PC-9 (cell line): ENCODE measurements at regions not wholly inside any gene's neighbourhood (a gene's known extent, or its start where the extent isn't known, plus 50 kb on each side); places are given as distances from the start of the nearest gene placed in this dataset.

Experiments
- CTCF ChIP-seq: fragments of 200-600 bp; sonication (generic); conservative IDR thresholded peaks from 2 replicates; pipeline ENCODE4 v1.6.1; 2017; ENCODE audit warnings: mixed run types, antibody characterized with exemption, mild to moderate bottlenecking, moderate library complexity
- EZH2 ChIP-seq: fragments of 200-600 bp; sonication (generic); IDR thresholded peaks from 2 replicates; pipeline ENCODE4 v1.8.0; 2017; ENCODE audit warnings: antibody characterized with exemption, low read depth

- no peak for TF ChIP-seq EZH2
- no peak for TF ChIP-seq CTCF
Observed at GRCh38 chr13:68168448-68168847, 938.3 kb upstream of the PCDH9 start.
